ENCODE measurements at regions not wholly inside any gene's neighbourhood (a gene's known extent, or its start where the extent isn't known, plus 50 kb on each side); places are given as distances from the start of the nearest gene placed in this dataset.

DNA sequence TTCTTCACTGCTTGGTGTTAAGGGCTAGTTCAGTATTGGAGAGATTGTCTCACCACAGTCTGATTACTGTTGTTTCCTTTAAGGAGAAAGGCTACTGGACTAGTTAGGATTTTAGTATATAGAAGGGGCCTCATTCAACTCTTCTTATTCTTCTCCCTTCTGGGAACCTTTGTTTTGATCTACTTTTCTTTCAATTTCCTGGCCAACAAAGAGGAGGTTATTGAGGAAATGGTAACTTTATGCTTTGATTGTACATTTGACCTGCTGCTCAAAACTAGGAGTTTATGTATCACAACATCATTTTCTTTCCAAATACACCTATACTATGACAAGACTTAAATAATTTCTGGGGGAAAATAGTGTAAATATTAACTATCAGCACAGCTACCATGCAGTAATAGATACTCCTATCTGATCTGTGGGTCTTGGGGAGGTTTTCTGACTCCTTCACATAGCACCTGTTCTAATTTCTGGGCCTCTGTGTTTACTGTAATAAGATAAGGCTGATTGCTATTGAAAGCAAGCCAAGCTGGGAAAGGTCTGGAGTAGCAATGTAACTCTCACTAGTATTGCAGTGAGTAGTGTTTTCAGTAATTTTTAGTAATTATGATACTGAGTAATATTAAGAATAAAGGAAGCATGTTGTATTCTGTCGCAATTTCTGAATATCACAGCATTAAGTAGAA is 395.3 kb downstream of the NUP35 start:
- Histone ChIP-seq H3K9me3 (ENCODE audit: control insufficient read depth, low read depth, low read length) (no peaks in the 10 kb centered on the region), H3K27ac (ENCODE audit: control insufficient read depth, insufficient read depth, low read length) (no peak overlapping the region), H4K20me1 (ENCODE audit: control insufficient read depth, extremely low read depth, insufficient read depth, low read length) (no peaks in the 10 kb centered on the region), H3K4me2 (ENCODE audit: control insufficient read depth, extremely low read depth, insufficient read depth, low read depth, low read length) (no peak overlapping the region), H3K9me1 (ENCODE audit: control insufficient read depth, extremely low read depth, insufficient read depth, low read length) (no peaks in the 10 kb centered on the region), H3K9ac (ENCODE audit: control insufficient read depth, extremely low read depth, insufficient read depth, low read length) (no peak overlapping the region), H3K79me2 (ENCODE audit: control insufficient read depth, insufficient read depth, low read length) (no peaks in the 10 kb centered on the region), H2AFZ (ENCODE audit: control insufficient read depth, low read length) (no peak overlapping the region), H3K27me3 (ENCODE audit: control insufficient read depth, extremely low read depth, insufficient read depth, low read length) (no peaks in the 10 kb centered on the region), H3K4me1 (ENCODE audit: control insufficient read depth, extremely low read depth, insufficient read depth, low read length) (no peaks in the 10 kb centered on the region), H3K36me3 (ENCODE audit: control insufficient read depth in 2 of 2, extremely low read depth in 1 of 2, insufficient read depth in 2 of 2, low read length in 2 of 2) (no peaks in the 10 kb centered on the region), H3K4me3 (ENCODE audit: control insufficient read depth in 2 of 3, extremely low read depth in 1 of 3, insufficient read depth in 2 of 3, low read depth in 1 of 3, low read length in 3 of 3) (no peak overlapping the region)
- TF ChIP-seq EZH2 (IDR thresholded peaks at IDR 0.05; ENCODE audit: low read length) (no peak), CTCF (optimal IDR thresholded peaks at IDR 0.05 in 1 of 3, IDR thresholded peaks at IDR 0.05 in 1 of 3, conservative IDR thresholded peaks at IDR 0.05 in 1 of 3; ENCODE audit: extremely low read depth in 1 of 3, insufficient read depth in 2 of 3, low read length in 3 of 3) (no peak)
- dilution Hi-C loops (cut with MboI; ENCODE audit: extremely low pct_ligation_motif_present, low sequenced_read_pairs), result no loop called here
- FAIRE-seq, result no peak
- no peak for DNase-seq (ENCODE audit: low read depth, low spot score)

GRCh38 chr2:183521911-183522310 is 397.7 kb downstream of the NUP35 start:
- dilution Hi-C loops (cut with MboI; ENCODE audit: extremely low pct_ligation_motif_present, low sequenced_read_pairs), result no loop called here
- Histone ChIP-seq H3K36me3 (ENCODE audit: control insufficient read depth in 2 of 2, extremely low read depth in 1 of 2, insufficient read depth in 2 of 2, low read length in 2 of 2) (no peaks in the 10 kb centered on the region), H3K9me3 (ENCODE audit: control insufficient read depth, low read depth, low read length) (no peaks in the 10 kb centered on the region), H3K4me1 (ENCODE audit: control insufficient read depth, extremely low read depth, insufficient read depth, low read length) (no peaks in the 10 kb centered on the region), H3K9ac (ENCODE audit: control insufficient read depth, extremely low read depth, insufficient read depth, low read length) (no peak overlapping the region), H4K20me1 (ENCODE audit: control insufficient read depth, extremely low read depth, insufficient read depth, low read length) (no peaks in the 10 kb centered on the region), H3K4me2 (ENCODE audit: control insufficient read depth, extremely low read depth, insufficient read depth, low read depth, low read length) (no peak overlapping the region), H2AFZ (ENCODE audit: control insufficient read depth, low read length) (no peak overlapping the region), H3K9me1 (ENCODE audit: control insufficient read depth, extremely low read depth, insufficient read depth, low read length) (no peaks in the 10 kb centered on the region), H3K4me3 (ENCODE audit: control insufficient read depth in 2 of 3, extremely low read depth in 1 of 3, insufficient read depth in 2 of 3, low read depth in 1 of 3, low read length in 3 of 3) (no peak overlapping the region), H3K27me3 (ENCODE audit: control insufficient read depth, extremely low read depth, insufficient read depth, low read length) (no peaks in the 10 kb centered on the region), H3K27ac (ENCODE audit: control insufficient read depth, insufficient read depth, low read length) (no peak overlapping the region), H3K79me2 (ENCODE audit: control insufficient read depth, insufficient read depth, low read length) (no peaks in the 10 kb centered on the region)
- no peak for FAIRE-seq
- DNase-seq (ENCODE audit: low read depth, low spot score), result no peak
- no peak for TF ChIP-seq CTCF (optimal IDR thresholded peaks at IDR 0.05 in 1 of 3, IDR thresholded peaks at IDR 0.05 in 1 of 3, conservative IDR thresholded peaks at IDR 0.05 in 1 of 3; ENCODE audit: extremely low read depth in 1 of 3, insufficient read depth in 2 of 3, low read length in 3 of 3)
- TF ChIP-seq EZH2 (IDR thresholded peaks at IDR 0.05; ENCODE audit: low read length), result no peak

Data from keratinocyte (primary cell).